Stimulated activated CD4-positive, alpha-beta T cell treated with anti-CD3 and anti-CD28 coated beads, Interleukin-4, amount 100 ng/mL, for 1 hour (primary cell): ENCODE measurements at regions not wholly inside any gene's neighbourhood (a gene's known extent, or its start where the extent isn't known, plus 50 kb on each side); places are given as distances from the start of the nearest gene placed in this dataset.
"Not testable (repeated sequence)": the region's sequence is repeated elsewhere in the genome, so short reads cannot be mapped to it uniquely, and the experiment has no call there.

Experiments
- DNase-seq: peaks from one replicate; pipeline ENCODE4 v3.0.0-alpha.2; 2020

DNA sequence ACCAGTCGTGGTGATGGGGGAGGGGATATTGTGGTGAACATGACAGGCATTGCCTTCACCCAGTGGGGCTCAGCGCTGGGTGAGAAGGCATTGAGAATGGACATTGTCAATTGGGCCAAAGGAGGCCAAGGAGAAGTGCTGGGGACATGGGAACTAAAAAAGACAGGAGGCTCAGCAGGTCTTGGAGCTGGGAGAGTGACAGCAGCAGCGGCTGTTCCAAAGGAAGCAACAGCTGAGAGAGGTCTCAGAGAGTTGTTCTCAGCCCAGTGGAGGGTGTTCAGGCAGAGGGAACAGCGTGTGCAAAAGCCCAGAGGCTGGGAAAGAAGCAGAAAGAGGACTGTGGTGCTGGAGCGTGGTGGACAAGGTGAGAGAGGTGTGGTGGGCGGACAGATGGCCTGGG, 56.6 kb upstream of the ASNS start:
- DNase-seq: not testable (repeated sequence)

DNA sequence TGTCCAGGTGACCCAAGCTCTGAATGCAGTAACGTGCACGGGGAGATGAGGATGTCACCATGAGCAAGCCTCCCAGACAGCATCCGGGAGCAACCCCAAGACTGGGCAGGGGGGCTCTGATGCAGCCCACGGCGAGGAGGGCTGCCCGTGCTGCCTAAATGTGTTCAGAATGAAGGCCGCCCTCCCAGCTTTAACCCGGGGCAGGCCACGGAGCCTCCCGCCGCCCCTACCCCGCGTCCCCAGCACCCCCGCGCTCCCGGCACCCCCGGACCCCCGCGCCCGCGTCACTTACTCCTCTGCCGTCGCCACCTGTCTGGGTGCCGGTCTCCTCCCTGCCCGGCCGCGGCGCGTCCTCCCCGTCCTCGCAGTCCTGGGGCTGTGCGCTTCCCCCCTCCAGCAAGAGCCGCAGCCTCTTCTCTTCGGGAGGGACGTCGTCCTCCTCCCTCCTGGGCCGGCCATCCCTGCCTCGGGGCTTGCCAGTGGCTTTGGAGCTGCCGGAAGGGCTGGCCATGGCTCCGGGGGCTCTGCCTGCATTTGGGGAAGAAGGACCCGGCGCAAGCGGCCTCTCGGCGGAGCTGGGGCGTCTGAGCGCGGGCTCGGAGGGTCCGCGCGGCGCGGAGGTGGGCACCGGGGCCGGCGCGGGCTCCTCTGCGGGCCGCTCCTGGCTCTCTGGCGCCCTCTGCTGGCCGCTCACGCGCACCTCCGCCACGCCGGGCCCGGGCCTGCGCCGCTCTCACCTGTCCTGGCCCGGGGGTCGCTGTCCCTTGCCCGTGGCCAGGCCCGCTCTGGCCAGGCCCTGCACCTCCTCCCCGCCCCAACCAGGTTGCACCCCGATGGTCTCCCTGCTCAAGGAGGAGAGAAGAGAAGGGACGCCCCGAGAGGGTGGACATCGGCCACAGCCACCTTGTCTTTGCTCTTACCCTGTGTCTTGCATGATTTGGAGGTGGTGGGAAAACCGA, 55.9 kb upstream of the ASNS start:
- peak; percentile 75 for DNase-seq
